GM18951 (cell line): ENCODE measurements at regions not wholly inside any gene's neighbourhood (a gene's known extent, or its start where the extent isn't known, plus 50 kb on each side); places are given as distances from the start of the nearest gene placed in this dataset.

Experiments
- POLR2A ChIP-seq: IDR thresholded peaks from 4 replicates; pipeline ENCODE4 v1.6.1; 2011; ENCODE audit warnings: mild to moderate bottlenecking; ENCODE audit not compliant: insufficient read length, insufficient read depth; ENCODE audit errors: extremely low read depth
- in situ Hi-C: fragments of 300-500 bp; cut with MboI; formaldehyde crosslinking; loops from one replicate; pipeline ENCODE4 v1.12.0; 2022; ENCODE audit warnings: low sequenced_read_pairs, mixed read lengths, inconsistent platforms; ENCODE audit not compliant: unreplicated experiment

DNA sequence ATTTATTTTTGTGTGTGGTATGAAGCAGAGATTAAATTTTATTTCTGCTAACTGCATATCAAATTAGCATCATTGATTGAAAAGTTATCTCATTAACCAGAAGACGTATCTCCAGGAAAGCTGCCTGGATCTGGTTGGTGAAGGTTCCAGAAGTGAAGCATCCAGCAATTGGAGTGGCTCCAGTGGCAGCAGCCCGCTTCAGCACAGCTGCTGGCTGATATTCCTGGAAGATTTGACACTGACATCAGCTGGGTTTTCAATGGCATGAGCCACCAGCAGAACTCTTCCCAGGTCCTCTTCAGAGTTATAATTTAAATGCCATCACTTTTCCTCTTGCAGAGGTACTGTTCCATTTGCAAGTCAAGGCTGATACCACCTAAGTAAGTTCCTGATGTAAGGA, 363.5 kb downstream of the BCKDHB start:
- no peak for TF ChIP-seq POLR2A
- in situ Hi-C loops = no loop called here

GRCh38 chr6:80468398-80468797, 361.9 kb downstream of the BCKDHB start:
- no peak for TF ChIP-seq POLR2A

DNA sequence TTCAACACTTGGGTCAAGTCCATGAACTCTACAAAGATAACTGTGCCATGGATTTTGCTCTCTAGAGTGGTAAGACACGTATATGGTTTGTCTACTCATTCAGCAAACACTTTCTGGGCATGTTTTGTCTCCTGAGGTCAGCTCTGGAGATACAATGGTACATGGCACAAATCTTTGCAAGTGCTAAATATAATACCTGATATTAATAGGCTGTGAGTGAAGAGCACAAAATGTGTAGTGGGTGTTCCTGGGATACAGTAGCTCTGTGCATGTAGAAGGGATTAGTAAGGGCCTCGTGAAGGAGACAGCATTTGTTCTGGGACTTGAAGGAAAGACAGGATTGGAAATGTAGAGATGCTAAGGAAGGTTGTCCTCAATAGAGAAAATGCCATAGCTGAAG, 360.9 kb downstream of the BCKDHB start:
- in situ Hi-C loops = no loop called here
- TF ChIP-seq POLR2A = no peak

More at GRCh38 chr6:80468398-80468797, 361.9 kb downstream of the BCKDHB start:
- in situ Hi-C loops = no loop called here

GRCh38 chr6:80466981-80467380, 360.5 kb downstream of the BCKDHB start:
- no peak for TF ChIP-seq POLR2A
- in situ Hi-C loops = no loop called here

- in situ Hi-C loops = no loop called here
- no peak for TF ChIP-seq POLR2A
Observed at GRCh38 chr6:80465513-80465912, 359.0 kb downstream of the BCKDHB start.

- in situ Hi-C loops = no loop called here
- TF ChIP-seq POLR2A = no peak
Observed at GRCh38 chr6:80464901-80465300, 358.4 kb downstream of the BCKDHB start.

GRCh38 chr6:80463197-80463596, 356.7 kb downstream of the BCKDHB start:
- in situ Hi-C loops = no loop called here
- no peak for TF ChIP-seq POLR2A

DNA sequence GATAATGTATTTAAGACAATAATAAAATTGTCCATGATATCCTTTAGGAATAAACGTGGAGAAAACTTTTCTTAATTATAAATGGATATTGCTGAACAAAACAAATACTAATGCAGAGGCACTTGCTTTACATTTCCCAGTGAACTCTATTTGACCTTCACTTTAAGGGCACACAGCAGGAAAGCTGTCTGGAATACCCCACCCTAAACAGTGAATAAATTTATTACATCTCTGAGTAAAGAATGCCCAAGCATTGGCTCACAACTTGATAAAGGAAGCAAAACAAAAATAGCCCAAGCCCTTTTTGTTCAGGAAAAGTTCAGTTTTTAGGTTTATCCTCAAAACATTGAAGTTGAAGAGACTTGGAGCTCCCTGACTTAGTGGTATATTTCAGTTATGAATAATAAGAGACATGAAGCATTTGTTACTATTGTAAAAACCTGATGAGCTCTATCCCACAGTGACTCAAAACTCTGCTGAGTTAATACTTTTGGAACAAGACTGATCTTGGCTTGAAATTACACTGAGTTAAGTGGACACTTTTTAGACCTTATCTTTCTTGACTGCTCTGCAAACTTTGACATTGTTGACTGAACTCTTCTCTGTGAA, 353.9 kb downstream of the BCKDHB start:
- TF ChIP-seq POLR2A = no peak
- in situ Hi-C loops = no loop called here

- TF ChIP-seq POLR2A = no peak
- in situ Hi-C loops = no loop called here
Observed at GRCh38 chr6:80457439-80457933, 351.0 kb downstream of the BCKDHB start.

DNA sequence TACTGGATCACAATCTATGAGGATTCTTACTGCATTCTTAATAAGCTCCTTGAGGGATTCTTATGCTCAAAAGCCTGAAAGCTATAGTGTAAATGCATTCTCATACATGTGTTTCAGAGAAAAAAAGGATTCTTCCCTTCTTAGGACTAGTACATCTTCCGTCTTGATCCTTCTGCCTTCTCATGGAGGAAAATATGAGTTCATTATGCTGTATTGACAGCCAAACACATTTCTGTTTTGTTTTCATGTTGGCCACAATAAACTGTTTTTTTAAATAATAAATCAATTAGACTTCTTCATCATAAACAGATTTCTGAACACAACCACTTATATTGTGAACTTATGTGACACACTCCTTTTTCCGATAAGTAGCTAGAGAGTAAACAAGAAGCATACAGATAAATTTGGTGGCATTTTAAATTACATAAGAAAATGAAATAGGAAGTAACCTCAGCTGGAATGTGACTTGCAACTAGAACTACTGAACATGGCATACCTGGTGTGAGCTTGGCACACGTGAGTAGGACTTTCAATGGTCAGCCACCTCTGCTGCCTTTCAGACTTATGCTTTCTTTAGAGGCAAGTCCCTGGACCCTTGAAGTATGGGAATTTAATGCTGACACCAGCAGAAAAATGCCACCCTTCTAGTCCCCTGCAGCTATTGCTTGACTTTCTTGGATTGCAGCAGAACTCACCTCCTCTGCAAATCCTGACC, 350.4 kb downstream of the BCKDHB start:
- in situ Hi-C loops = no loop called here
- no peak for TF ChIP-seq POLR2A

GRCh38 chr6:80454661-80455365, 348.3 kb downstream of the BCKDHB start:
- TF ChIP-seq POLR2A = no peak
- in situ Hi-C loops = no loop called here

GRCh38 chr6:80454197-80454596, 347.7 kb downstream of the BCKDHB start:
- in situ Hi-C loops = no loop called here
- no peak for TF ChIP-seq POLR2A

DNA sequence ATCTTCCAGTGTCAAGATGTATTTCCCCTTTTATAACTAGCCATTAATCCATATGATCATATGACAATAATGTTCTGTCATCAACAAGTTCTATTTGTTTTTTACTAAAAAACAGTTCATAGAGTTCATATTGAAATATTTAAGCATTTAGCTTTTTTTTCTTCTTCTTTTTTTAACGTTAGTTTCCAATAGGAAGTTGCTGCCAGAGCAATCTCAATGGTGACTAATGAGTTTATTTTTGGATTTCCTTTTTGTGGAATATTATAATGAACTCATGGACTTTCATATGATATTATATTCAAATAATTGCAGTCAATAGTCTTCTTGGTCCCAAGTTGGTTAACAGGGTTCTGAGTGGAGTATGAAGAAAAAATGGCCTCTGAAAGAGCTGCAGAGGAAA, 343.3 kb downstream of the BCKDHB start:
- TF ChIP-seq POLR2A = no peak
- in situ Hi-C loops = no loop called here

GRCh38 chr6:80446454-80447045, 340.1 kb downstream of the BCKDHB start:
- TF ChIP-seq POLR2A = no peak
- in situ Hi-C loops = no loop called here

GRCh38 chr6:80445751-80446150, 339.3 kb downstream of the BCKDHB start:
- TF ChIP-seq POLR2A = no peak
- in situ Hi-C loops = no loop called here
